Panc1 (cell line): ENCODE measurements at regions not wholly inside any gene's neighbourhood (a gene's known extent, or its start where the extent isn't known, plus 50 kb on each side); places are given as distances from the start of the nearest gene placed in this dataset.

Experiments
- ATAC-seq: fragments of 200-7000 bp; cut with Tn5 transposase; 2 replicates; pipeline ENCODE4 v1.9.1; 2020; ENCODE audit warnings: mild to moderate bottlenecking, moderate library complexity
- BruUV-seq: library from RNA; stranded (reverse); fragments of 400-500 nt; replicated peaks from 2 replicates; lab custom pipeline; 2021; lab: Mats Ljungman, UMichigan
- CTCF ChIA-PET: fragments of 300-600 bp; sonication (Branson Sonifier 250); formaldehyde crosslinking; loops from one replicate; lab custom pipeline; 2022; ENCODE audit warnings: antibody characterized with exemption; lab: Charles Lee
- POLR2A ChIA-PET: fragments of 300-600 bp; sonication (Branson Sonifier 250); formaldehyde crosslinking; loops from one replicate; lab custom pipeline; 2022; ENCODE audit warnings: antibody characterized with exemption; lab: Charles Lee
- DNase-seq: peaks from one replicate; pipeline ENCODE4 v3.0.0-alpha.2; 2010; ENCODE audit warnings: low read depth, low spot score
- H3K27ac ChIP-seq: 2 replicates; pipeline ENCODE4 v1.5.1; 2011; ENCODE audit warnings: mild to moderate bottlenecking, low read length, inconsistent platforms
- H3K27me3 ChIP-seq: fragments of 200-500 bp; sonication (Bioruptor generic); 2 replicates; pipeline ENCODE4 v1.6.0; 2014; ENCODE audit warnings: low read length, inconsistent platforms; ENCODE audit not compliant: control insufficient read depth, insufficient read depth
- H3K36me3 ChIP-seq: fragments of 200-500 bp; sonication (Bioruptor generic); 2 replicates; pipeline ENCODE4 v1.5.1; 2014; ENCODE audit warnings: inconsistent platforms, mild to moderate bottlenecking, low read length, moderate library complexity; ENCODE audit not compliant: control insufficient read depth, insufficient read depth
- H3K4me1 ChIP-seq: 2 replicates; pipeline ENCODE4 v1.5.1; 2011; ENCODE audit warnings: inconsistent platforms, mild to moderate bottlenecking, low read length, moderate library complexity; ENCODE audit not compliant: control insufficient read depth, insufficient read depth
- H3K4me3 ChIP-seq, 2 experiments: 2 replicates each; pipeline ENCODE4 v1.5.1; 2011 to 2012; ENCODE audit warnings: low read depth in 2 of 2, low read length in 2 of 2, mild to moderate bottlenecking in 2 of 2, inconsistent platforms in 1 of 2, moderate library complexity in 1 of 2
- H3K9me3 ChIP-seq: fragments of 200-500 bp; sonication (Bioruptor generic); 2 replicates; pipeline ENCODE4 v1.5.1; 2014; ENCODE audit warnings: low read depth, mild to moderate bottlenecking, inconsistent platforms, low read length, moderate library complexity; ENCODE audit not compliant: control insufficient read depth, insufficient read depth
- POLR2AphosphoS5 ChIP-seq: IDR thresholded peaks from 2 replicates; pipeline ENCODE4 v1.6.1; 2012; ENCODE audit warnings: mild to moderate bottlenecking, low read depth, low read length, moderate library complexity
- REST ChIP-seq, 2 experiments: IDR thresholded peaks; 2 replicates each; pipeline ENCODE4 v1.6.1; 2011 to 2012; ENCODE audit warnings: low read depth in 2 of 2, control low read depth in 1 of 2, low read length in 1 of 2, mild to moderate bottlenecking in 1 of 2, moderate library complexity in 1 of 2; ENCODE audit not compliant: insufficient read depth in 1 of 2
- SIN3A ChIP-seq: IDR thresholded peaks from 2 replicates; pipeline ENCODE4 v1.6.1; 2012; ENCODE audit warnings: low read depth, mild to moderate bottlenecking, low read length, moderate library complexity, borderline replicate concordance; ENCODE audit not compliant: insufficient read depth
- TCF7L2 ChIP-seq: IDR thresholded peaks from 2 replicates; pipeline ENCODE4 v1.6.1; 2011; ENCODE audit warnings: mild to moderate bottlenecking, low read depth, low read length, inconsistent platforms
- in situ Hi-C: cut with HindIII; loops from 2 replicates; pipeline ENCODE4 v1.10.0; 2016; ENCODE audit warnings: low sequenced_read_pairs, low pct_unique_long_range_greater_than_20kb
- intact Hi-C: fragments of 100-400 bp; cut with micrococcal nuclease; formaldehyde crosslinking; loops from one replicate; pipeline ENCODE4 v1.10.0; 2022; ENCODE audit not compliant: unreplicated experiment
- TF ChIP-seq, protein P1 (sequence below): fragments of 450-650 bp; IDR thresholded peaks from 2 replicates; pipeline ENCODE4 v1.5.1; 2017; ENCODE audit warnings: mild to moderate bottlenecking

- H3K4me1 ChIP-seq = no peaks in the 10 kb centered on the region; the same call in 1 of the 2 replicates
- no peaks in the 10 kb centered on the region for H3K9me3 ChIP-seq
- no peak overlapping the region for H3K27ac ChIP-seq
- H3K27me3 ChIP-seq = no peaks in the 10 kb centered on the region
- no TSS peak for BruUV-seq
- in situ Hi-C loops = no loop called here
- TF ChIP-seq, protein P1, sequence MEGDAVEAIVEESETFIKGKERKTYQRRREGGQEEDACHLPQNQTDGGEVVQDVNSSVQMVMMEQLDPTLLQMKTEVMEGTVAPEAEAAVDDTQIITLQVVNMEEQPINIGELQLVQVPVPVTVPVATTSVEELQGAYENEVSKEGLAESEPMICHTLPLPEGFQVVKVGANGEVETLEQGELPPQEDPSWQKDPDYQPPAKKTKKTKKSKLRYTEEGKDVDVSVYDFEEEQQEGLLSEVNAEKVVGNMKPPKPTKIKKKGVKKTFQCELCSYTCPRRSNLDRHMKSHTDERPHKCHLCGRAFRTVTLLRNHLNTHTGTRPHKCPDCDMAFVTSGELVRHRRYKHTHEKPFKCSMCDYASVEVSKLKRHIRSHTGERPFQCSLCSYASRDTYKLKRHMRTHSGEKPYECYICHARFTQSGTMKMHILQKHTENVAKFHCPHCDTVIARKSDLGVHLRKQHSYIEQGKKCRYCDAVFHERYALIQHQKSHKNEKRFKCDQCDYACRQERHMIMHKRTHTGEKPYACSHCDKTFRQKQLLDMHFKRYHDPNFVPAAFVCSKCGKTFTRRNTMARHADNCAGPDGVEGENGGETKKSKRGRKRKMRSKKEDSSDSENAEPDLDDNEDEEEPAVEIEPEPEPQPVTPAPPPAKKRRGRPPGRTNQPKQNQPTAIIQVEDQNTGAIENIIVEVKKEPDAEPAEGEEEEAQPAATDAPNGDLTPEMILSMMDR = no peak
- no peak for TF ChIP-seq TCF7L2
- no peak for TF ChIP-seq REST (IDR thresholded peaks at IDR 0.05; ENCODE audit: insufficient read depth in 1 of 2, low read depth in 2 of 2, low read length in 1 of 2)
- no peak for TF ChIP-seq POLR2AphosphoS5
- TF ChIP-seq SIN3A = no peak
- ATAC-seq (no peak), DNase-seq (no peak)
- intact Hi-C loops = loop anchor here (10.0 kb wide), 1 partner anchor 628 kb away; no protein-coding TSS in a partner anchor
- ChIA-PET CTCF (no interaction called here), POLR2A (no interaction called here)
- H3K36me3 ChIP-seq = no peaks in the 10 kb centered on the region
- no peak overlapping the region for H3K4me3 ChIP-seq
Observed at GRCh38 chr4:157996061-157997028, 176.5 kb downstream of the GASK1B start.

DNA sequence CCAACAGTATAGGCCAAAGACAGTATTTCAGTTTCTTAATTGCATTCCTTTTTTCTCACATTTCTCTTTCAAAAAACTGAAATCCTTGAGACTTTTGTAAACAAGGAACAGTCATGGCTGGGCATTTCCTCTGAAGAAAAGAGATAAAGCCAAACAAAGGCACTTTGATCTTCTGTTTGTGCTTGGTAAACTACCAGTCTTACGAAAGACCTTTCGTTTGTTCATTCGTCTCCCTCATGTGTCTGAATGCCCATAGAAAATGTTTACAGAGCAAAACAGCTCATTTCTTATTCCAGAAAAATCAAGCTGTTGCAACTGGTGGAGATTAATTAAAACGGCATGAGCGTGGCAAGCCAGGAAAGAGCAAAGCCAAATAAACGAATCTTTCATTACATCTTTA, 178.0 kb downstream of the GASK1B start:
- intact Hi-C loops = loop anchor here (10.0 kb wide), 1 partner anchor 630 kb away; no protein-coding TSS in a partner anchor
- H3K27ac ChIP-seq = no peak overlapping the region
- no peaks in the 10 kb centered on the region for H3K9me3 ChIP-seq
- no peaks in the 10 kb centered on the region for H3K36me3 ChIP-seq
- in situ Hi-C loops = no loop called here
- ChIA-PET CTCF (interaction anchor here (0.5 kb wide), 1 partner anchor 118 kb away, joined by 5 read pairs; no protein-coding TSS in a partner anchor), POLR2A (no interaction called here)
- no peaks in the 10 kb centered on the region for H3K27me3 ChIP-seq
- no peak for ATAC-seq
- no peaks in the 10 kb centered on the region; the same call in 1 of the 2 replicates for H3K4me1 ChIP-seq
- no peak for DNase-seq
- BruUV-seq = no TSS peak
- TF ChIP-seq REST (IDR thresholded peaks at IDR 0.05; ENCODE audit: insufficient read depth in 1 of 2, low read depth in 2 of 2, low read length in 1 of 2) = no peak
- TF ChIP-seq TCF7L2 = no peak
- no peak for TF ChIP-seq SIN3A
- TF ChIP-seq, protein P1 = no peak
- TF ChIP-seq POLR2AphosphoS5 = no peak
- H3K4me3 ChIP-seq = no peak overlapping the region
